ENCODE measurements at regions not wholly inside any gene's neighbourhood (a gene's known extent, or its start where the extent isn't known, plus 50 kb on each side); places are given as distances from the start of the nearest gene placed in this dataset.
"Not testable (repeated sequence)": the region's sequence is repeated elsewhere in the genome, so short reads cannot be mapped to it uniquely, and the experiment has no call there.

- no peak for DNase-seq (ENCODE audit: low read depth in 2 of 2, low spot score in 1 of 2)
Measured at GRCh38 chr3:94593526-94594150, 530.8 kb downstream of the NSUN3 start.

DNA sequence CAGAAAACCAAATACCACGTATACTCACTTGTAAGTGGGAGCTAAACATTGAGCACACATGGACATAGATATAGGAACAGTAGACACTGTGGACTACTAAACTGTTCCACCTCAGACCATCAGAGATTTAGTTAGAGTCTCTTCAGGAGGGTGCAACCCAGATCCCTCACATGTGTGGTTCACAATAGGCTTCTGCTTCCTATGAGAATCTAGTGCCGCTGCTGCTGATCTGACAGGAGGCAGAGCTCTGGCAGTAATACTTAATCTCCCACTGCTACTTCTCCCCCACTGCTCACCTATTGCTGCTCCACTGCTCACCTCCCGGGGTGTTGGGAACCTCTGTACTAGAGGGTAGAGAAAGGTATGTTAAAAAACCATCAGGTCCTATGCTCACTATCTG is 533.3 kb downstream of the NSUN3 start:
- no peak for DNase-seq (ENCODE audit: low read depth in 2 of 2, low spot score in 1 of 2)

GRCh38 chr3:94596887-94597566 is 534.2 kb downstream of the NSUN3 start:
- no peak for DNase-seq (ENCODE audit: low read depth in 2 of 2, low spot score in 1 of 2)

DNA sequence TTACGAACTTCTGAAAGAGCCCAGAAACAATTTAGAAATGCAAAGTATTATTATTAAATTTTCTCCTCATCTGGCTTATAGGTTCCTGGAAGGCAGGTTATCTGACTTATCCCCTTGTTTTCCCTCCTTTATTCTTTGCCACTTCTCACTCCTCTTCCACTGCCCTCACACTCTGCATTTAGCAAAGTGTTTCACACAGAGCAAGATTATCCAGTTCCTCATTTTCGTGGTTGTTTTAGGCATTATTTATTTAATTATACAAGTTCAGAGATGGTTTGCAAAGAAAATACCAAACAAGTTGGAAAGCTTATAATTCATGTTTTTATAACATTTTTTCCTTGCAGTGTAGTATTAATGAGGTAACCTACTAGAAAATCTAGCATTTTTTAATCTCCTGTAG is 544.9 kb downstream of the NSUN3 start:
- no peak for DNase-seq (ENCODE audit: low read depth in 2 of 2, low spot score in 1 of 2)

GRCh38 chr3:94609908-94610307 is 547.0 kb downstream of the NSUN3 start:
- no peak for DNase-seq (ENCODE audit: low read depth in 2 of 2, low spot score in 1 of 2)

GRCh38 chr3:94611596-94611995 is 548.7 kb downstream of the NSUN3 start:
- DNase-seq (ENCODE audit: low read depth in 2 of 2, low spot score in 1 of 2), result no peak

GRCh38 chr3:94612631-94613030 is 549.8 kb downstream of the NSUN3 start:
- DNase-seq (ENCODE audit: low read depth in 2 of 2, low spot score in 1 of 2), result no peak

DNA sequence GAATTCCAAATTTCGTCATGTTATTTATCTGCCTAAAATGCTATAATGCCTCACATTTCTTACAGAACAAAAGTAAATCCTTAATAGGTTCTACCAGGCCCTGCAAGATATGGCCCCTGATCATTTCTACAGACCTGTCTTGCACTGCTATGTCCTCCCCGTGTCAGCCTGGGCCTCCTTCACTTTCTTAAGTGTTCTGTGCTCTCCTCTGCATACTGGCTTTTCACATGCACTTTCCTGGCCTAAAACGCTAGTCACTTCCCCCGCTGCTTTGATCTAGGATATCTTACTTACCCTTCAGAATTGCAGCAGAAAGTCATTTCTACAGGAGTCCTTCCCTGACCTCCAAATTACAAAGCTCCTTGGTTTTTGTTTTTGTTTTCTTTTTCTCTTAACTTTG is 551.3 kb downstream of the NSUN3 start:
- no peak for DNase-seq (ENCODE audit: low read depth in 2 of 2, low spot score in 1 of 2)

GRCh38 chr3:94615275-94616065 is 552.6 kb downstream of the NSUN3 start:
- DNase-seq (ENCODE audit: low read depth in 2 of 2, low spot score in 1 of 2), result no peak

DNA sequence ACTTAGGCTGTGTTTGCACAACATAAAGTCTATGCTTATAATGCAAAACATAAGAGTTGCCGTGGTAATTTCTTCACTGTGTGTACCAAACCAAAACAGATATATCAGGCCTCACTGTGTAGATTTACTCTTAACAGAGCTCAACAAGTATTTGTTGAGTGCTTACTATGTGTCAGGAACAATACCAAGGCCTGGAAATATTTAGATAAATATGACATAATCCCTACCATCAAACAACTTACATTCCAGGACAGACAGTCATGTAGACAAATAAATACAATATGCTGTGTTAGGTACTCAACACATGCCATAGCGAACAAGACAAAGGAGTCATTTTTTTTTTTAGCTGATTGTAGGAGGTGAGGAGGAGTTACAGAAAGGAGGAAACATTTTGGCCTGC is 554.0 kb downstream of the NSUN3 start:
- DNase-seq (ENCODE audit: low read depth in 2 of 2, low spot score in 1 of 2), result no peak

DNA sequence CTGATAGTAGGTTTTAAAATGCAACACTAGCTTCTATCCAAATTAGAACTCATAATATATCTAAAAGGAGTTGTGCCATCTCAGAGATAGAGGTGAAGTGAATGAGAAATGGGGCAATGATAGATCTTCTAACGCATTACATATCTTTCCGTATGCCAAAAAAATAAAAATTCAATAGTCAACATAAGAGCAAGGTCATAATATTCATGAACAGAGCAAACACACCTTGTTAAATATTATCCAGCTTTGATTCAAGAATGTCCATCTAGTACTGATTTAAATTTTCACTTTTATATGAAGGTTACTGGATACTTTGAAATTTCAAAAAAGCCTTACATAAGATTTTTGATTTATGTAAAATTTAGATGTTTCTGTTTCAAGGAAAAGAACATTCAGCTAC is 554.5 kb downstream of the NSUN3 start:
- DNase-seq (ENCODE audit: low read depth in 2 of 2, low spot score in 1 of 2), result no peak

- DNase-seq (ENCODE audit: low read depth in 2 of 2, low spot score in 1 of 2), result no peak
Measured at GRCh38 chr3:94619643-94620042, 556.8 kb downstream of the NSUN3 start.

DNA sequence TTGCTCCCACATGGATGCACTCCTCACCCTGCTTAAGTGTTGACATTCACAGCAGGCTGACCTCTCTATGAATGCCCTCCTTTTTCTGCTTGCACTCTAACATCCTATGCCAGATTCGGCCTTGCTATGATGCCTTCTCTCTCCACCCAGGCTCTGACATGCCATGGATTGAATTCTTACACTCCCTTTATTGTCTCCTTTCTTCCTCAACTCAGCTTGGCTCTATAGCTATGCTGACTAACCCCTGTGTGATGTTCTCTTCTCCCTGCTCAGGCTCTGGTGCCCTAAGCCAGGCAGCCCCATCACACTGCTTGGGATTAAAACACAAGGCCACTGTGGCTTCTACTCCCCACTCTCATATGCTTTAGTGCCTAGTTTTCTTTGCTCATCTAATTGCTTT is 563.7 kb downstream of the NSUN3 start:
- DNase-seq (ENCODE audit: low read depth in 2 of 2, low spot score in 1 of 2), result no peak

- DNase-seq (ENCODE audit: low read depth in 2 of 2, low spot score in 1 of 2), result no peak
Measured at GRCh38 chr3:94627689-94628088, 564.8 kb downstream of the NSUN3 start.

DNA sequence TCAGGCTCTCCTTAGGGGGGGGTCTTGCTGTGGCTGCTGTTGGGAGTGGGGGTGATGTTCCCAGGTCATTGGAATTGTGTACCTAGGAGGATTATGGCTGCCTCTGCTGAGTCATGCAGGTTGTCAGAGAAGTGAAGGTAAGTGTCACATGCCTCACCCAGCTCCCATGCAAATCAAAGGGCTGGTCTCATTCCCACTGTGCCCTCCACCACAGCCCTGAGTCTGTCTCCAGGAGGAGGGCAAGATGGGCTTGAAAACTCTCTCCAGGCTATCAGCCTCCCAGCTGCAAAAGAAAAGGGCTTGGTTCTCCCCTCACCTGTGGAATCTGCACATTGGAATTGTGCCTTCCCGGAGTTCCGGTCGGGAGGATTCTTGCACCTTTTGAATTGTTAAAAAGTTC is 580.5 kb downstream of the NSUN3 start:
- DNase-seq (ENCODE audit: low read depth in 2 of 2, low spot score in 1 of 2), result no peak

- DNase-seq (ENCODE audit: low read depth in 2 of 2, low spot score in 1 of 2), result no peak
Measured at GRCh38 chr3:94645790-94646189, 582.9 kb downstream of the NSUN3 start.

DNA sequence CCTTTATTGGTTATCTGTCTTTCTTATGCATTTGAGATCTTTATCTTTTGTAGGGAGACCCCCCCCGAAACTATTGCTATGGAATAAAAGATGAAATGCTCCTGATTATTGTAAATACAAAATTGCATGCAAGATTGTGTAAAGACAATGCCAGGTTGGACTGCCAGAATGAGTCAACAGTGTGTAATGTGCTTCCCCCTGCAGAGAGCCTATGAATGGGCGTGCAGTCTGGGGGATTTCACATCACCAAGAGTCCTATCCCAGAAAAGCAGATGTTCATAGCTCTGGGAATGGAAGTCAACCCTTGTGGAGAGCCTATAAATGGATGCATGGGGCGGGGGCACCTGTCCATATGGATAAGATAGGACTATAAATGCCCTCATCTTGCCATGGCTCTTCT is 584.3 kb downstream of the NSUN3 start:
- DNase-seq (ENCODE audit: low read depth in 2 of 2, low spot score in 1 of 2), result no peak

- DNase-seq (ENCODE audit: low read depth in 2 of 2, low spot score in 1 of 2), result not testable (repeated sequence)
Measured at GRCh38 chr3:94648270-94649180, 585.7 kb downstream of the NSUN3 start.

GRCh38 chr3:94654096-94654495 is 591.2 kb downstream of the NSUN3 start:
- DNase-seq (ENCODE audit: low read depth in 2 of 2, low spot score in 1 of 2), result no peak

GRCh38 chr3:94665922-94666321 is 603.1 kb downstream of the NSUN3 start:
- no peak for DNase-seq (ENCODE audit: low read depth in 2 of 2, low spot score in 1 of 2)

- no peak for DNase-seq (ENCODE audit: low read depth in 2 of 2, low spot score in 1 of 2)
Measured at GRCh38 chr3:94671078-94671477, 608.2 kb downstream of the NSUN3 start.

Measured in stimulated activated CD8-positive, alpha-beta memory T cell treated with anti-CD3 and anti-CD28 coated beads, Interleukin-4, amount 100 ng/mL, for 1 hour (primary cell).